ENCODE measurements at regions not wholly inside any gene's neighbourhood (a gene's known extent, or its start where the extent isn't known, plus 50 kb on each side); places are given as distances from the start of the nearest gene placed in this dataset.

DNA sequence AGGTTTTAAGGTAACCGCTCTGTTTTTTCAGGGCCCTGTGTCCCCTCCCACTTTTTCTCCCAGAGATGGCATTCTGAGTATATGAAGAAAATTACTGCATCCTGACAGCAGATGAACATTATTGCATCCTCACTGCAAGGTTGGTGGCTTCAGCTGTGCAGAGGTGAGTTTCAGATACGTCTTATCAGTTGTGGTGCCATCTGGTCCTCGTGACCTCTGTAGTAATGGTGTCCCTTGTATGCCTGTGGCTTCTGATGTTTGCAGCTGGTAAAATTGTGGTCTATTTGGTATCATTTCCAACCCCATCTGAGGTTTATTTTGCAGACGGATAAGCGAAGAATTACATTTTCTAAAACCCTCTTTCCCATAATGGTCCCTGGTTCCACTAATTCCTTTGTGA is 417.0 kb downstream of the HS3ST3B1 start:
- no peak overlapping the region for H3K4me3 ChIP-seq (ENCODE audit: low read depth in 1 of 2, low read length in 2 of 2)
- no peaks in the 10 kb centered on the region for H3K36me3 ChIP-seq (ENCODE audit: control insufficient read depth in 1 of 2, insufficient read depth in 2 of 2, low read length in 2 of 2)
- no peak overlapping the region for H3K27ac ChIP-seq (ENCODE audit: low read depth, low read length)
- peaks cover 0 to 8% of the 10 kb centered on the region in 2 donors for H3K9me3 ChIP-seq (ENCODE audit: control insufficient read depth in 1 of 2, low read length in 2 of 2)
- no peak overlapping the region for H3K9ac ChIP-seq (ENCODE audit: low read depth in 1 of 2, low read length in 2 of 2)
- H3K27me3 ChIP-seq (ENCODE audit: control insufficient read depth in 1 of 2, insufficient read depth in 2 of 2, low read length in 2 of 2): no peaks in the 10 kb centered on the region
- no peaks in the 10 kb centered on the region for H3K4me1 ChIP-seq (ENCODE audit: control insufficient read depth in 1 of 2, insufficient read depth in 2 of 2, low read length in 2 of 2)

- H3K9ac ChIP-seq (ENCODE audit: low read depth in 1 of 2, low read length in 2 of 2): no peak overlapping the region
- H3K4me3 ChIP-seq (ENCODE audit: low read depth in 1 of 2, low read length in 2 of 2): no peak overlapping the region
- H3K27ac ChIP-seq (ENCODE audit: low read depth, low read length): no peak overlapping the region
- H3K27me3 ChIP-seq (ENCODE audit: control insufficient read depth in 1 of 2, insufficient read depth in 2 of 2, low read length in 2 of 2): no peaks in the 10 kb centered on the region
- no peaks in the 10 kb centered on the region for H3K4me1 ChIP-seq (ENCODE audit: control insufficient read depth in 1 of 2, insufficient read depth in 2 of 2, low read length in 2 of 2)
- no peaks in the 10 kb centered on the region for H3K36me3 ChIP-seq (ENCODE audit: control insufficient read depth in 1 of 2, insufficient read depth in 2 of 2, low read length in 2 of 2)
- peaks cover 0 to 8% of the 10 kb centered on the region in 2 donors for H3K9me3 ChIP-seq (ENCODE audit: control insufficient read depth in 1 of 2, low read length in 2 of 2)
These were observed 414.7 kb downstream of the HS3ST3B1 start for GRCh38 chr17:14715561-14715960.

DNA sequence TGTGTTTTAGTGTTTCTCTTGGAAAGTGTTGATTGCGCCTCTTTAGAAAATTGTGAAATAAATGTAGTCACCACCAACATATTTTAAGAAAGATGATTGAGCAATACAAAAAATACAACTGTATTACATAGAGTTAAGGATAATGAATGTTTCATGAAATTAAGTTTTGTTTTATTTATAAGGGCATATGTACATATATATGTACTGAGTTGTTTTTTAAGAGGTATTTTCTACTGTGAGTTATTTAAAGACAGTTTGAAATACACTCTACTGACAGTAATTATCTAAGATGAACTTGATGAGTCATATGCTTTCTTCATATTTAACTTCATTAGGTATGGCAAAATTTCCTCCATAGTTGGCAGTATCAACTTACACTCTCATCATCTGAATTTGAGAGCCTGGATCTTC is 411.7 kb downstream of the HS3ST3B1 start:
- H3K9me3 ChIP-seq (ENCODE audit: control insufficient read depth in 1 of 2, low read length in 2 of 2): no peaks in the 10 kb centered on the region

GRCh38 chr17:14704121-14704520 is 403.2 kb downstream of the HS3ST3B1 start:
- Histone ChIP-seq H3K9ac (ENCODE audit: low read depth in 1 of 2, low read length in 2 of 2) (no peak overlapping the region), H3K27me3 (ENCODE audit: control insufficient read depth in 1 of 2, insufficient read depth in 2 of 2, low read length in 2 of 2) (no peaks in the 10 kb centered on the region), H3K27ac (ENCODE audit: low read depth, low read length) (no peak overlapping the region), H3K4me3 (ENCODE audit: low read depth in 1 of 2, low read length in 2 of 2) (no peak overlapping the region), H3K9me3 (ENCODE audit: control insufficient read depth in 1 of 2, low read length in 2 of 2) (peaks cover 0 to 5% of the 10 kb centered on the region in 2 donors), H3K4me1 (ENCODE audit: control insufficient read depth in 1 of 2, insufficient read depth in 2 of 2, low read length in 2 of 2) (no peaks in the 10 kb centered on the region), H3K36me3 (ENCODE audit: control insufficient read depth in 1 of 2, insufficient read depth in 2 of 2, low read length in 2 of 2) (no peaks in the 10 kb centered on the region)

More for the DNA sequence above, 411.7 kb downstream of the HS3ST3B1 start:
- no peaks in the 10 kb centered on the region for H3K4me1 ChIP-seq (ENCODE audit: control insufficient read depth in 1 of 2, insufficient read depth in 2 of 2, low read length in 2 of 2)
- H3K27me3 ChIP-seq (ENCODE audit: control insufficient read depth in 1 of 2, insufficient read depth in 2 of 2, low read length in 2 of 2): no peaks in the 10 kb centered on the region
- no peak overlapping the region for H3K27ac ChIP-seq (ENCODE audit: low read depth, low read length)
- no peaks in the 10 kb centered on the region for H3K36me3 ChIP-seq (ENCODE audit: control insufficient read depth in 1 of 2, insufficient read depth in 2 of 2, low read length in 2 of 2)
- no peak overlapping the region for H3K4me3 ChIP-seq (ENCODE audit: low read depth in 1 of 2, low read length in 2 of 2)
- H3K9ac ChIP-seq (ENCODE audit: low read depth in 1 of 2, low read length in 2 of 2): no peak overlapping the region

- H3K4me3 ChIP-seq (ENCODE audit: low read depth in 1 of 2, low read length in 2 of 2): no peak overlapping the region
- no peaks in the 10 kb centered on the region for H3K4me1 ChIP-seq (ENCODE audit: control insufficient read depth in 1 of 2, insufficient read depth in 2 of 2, low read length in 2 of 2)
- H3K9ac ChIP-seq (ENCODE audit: low read depth in 1 of 2, low read length in 2 of 2): no peak overlapping the region
- peaks cover 0 to 5% of the 10 kb centered on the region in 2 donors for H3K9me3 ChIP-seq (ENCODE audit: control insufficient read depth in 1 of 2, low read length in 2 of 2)
- no peaks in the 10 kb centered on the region for H3K36me3 ChIP-seq (ENCODE audit: control insufficient read depth in 1 of 2, insufficient read depth in 2 of 2, low read length in 2 of 2)
- H3K27ac ChIP-seq (ENCODE audit: low read depth, low read length): no peak overlapping the region
- H3K27me3 ChIP-seq (ENCODE audit: control insufficient read depth in 1 of 2, insufficient read depth in 2 of 2, low read length in 2 of 2): no peaks in the 10 kb centered on the region
These were observed 401.0 kb downstream of the HS3ST3B1 start for GRCh38 chr17:14701886-14702285.

DNA sequence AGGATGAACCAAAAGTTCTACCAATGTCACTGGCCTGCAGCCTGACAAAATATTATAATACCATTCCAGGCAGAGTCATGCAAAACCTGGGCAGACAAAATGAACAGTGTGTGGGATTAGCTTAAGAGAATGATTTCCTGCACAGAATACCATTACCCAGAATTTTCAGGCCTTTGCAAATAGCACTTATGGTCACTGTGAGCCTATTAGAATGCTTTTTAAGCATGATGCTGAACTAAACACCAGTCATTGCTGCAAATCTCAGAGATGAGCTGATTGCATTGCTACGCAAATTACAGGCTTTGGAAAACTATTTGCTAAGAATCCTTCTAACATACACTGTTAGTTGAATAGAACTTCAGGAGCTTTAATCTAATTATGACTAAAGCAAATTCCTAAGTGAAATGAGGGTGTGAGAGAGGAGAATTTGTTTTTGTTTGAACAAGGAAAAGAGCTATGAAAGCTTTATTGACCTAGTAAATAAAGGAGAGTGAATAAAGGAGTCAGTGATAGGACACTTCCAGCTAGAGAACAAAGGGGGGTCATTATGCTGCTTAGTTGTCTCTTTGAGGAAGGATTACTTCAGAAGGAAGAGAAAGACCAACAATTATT is 398.8 kb downstream of the HS3ST3B1 start:
- peaks cover 0 to 5% of the 10 kb centered on the region in 2 donors for H3K9me3 ChIP-seq (ENCODE audit: control insufficient read depth in 1 of 2, low read length in 2 of 2)

DNA sequence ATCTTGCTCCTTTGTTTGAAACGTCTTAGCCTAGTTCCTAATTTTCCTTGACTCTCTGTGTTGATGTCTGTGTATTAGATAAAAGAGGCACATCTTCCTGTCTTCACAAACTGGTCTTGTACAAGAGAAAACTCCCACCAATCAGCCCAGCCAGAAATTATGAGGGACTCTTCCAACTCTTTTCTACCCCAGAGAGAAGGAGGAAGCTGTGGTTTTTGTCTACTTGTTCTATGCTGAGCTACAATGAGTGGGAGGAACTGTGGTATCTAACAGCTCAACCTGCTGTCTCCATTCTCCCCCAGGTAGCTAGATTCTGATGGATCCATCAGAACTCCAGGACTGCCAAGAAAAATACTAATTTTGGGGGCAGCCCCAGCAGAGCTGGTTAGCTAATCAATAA is 392.5 kb downstream of the HS3ST3B1 start:
- Histone ChIP-seq H3K9ac (ENCODE audit: low read depth in 1 of 2, low read length in 2 of 2) (no peak overlapping the region), H3K27ac (ENCODE audit: low read depth, low read length) (no peak overlapping the region), H3K4me3 (ENCODE audit: low read depth in 1 of 2, low read length in 2 of 2) (no peak overlapping the region), H3K27me3 (ENCODE audit: control insufficient read depth in 1 of 2, insufficient read depth in 2 of 2, low read length in 2 of 2) (no peaks in the 10 kb centered on the region), H3K4me1 (ENCODE audit: control insufficient read depth in 1 of 2, insufficient read depth in 2 of 2, low read length in 2 of 2) (no peaks in the 10 kb centered on the region), H3K9me3 (ENCODE audit: control insufficient read depth in 1 of 2, low read length in 2 of 2) (no peaks in the 10 kb centered on the region), H3K36me3 (ENCODE audit: control insufficient read depth in 1 of 2, insufficient read depth in 2 of 2, low read length in 2 of 2) (no peaks in the 10 kb centered on the region)

More for the DNA sequence above, 398.8 kb downstream of the HS3ST3B1 start:
- no peak overlapping the region for H3K27ac ChIP-seq (ENCODE audit: low read depth, low read length)
- H3K27me3 ChIP-seq (ENCODE audit: control insufficient read depth in 1 of 2, insufficient read depth in 2 of 2, low read length in 2 of 2): no peaks in the 10 kb centered on the region
- H3K4me3 ChIP-seq (ENCODE audit: low read depth in 1 of 2, low read length in 2 of 2): no peak overlapping the region
- no peaks in the 10 kb centered on the region for H3K36me3 ChIP-seq (ENCODE audit: control insufficient read depth in 1 of 2, insufficient read depth in 2 of 2, low read length in 2 of 2)
- no peak overlapping the region for H3K9ac ChIP-seq (ENCODE audit: low read depth in 1 of 2, low read length in 2 of 2)
- H3K4me1 ChIP-seq (ENCODE audit: control insufficient read depth in 1 of 2, insufficient read depth in 2 of 2, low read length in 2 of 2): no peaks in the 10 kb centered on the region

GRCh38 chr17:14690704-14691103 is 389.8 kb downstream of the HS3ST3B1 start:
- Histone ChIP-seq H3K4me1 (ENCODE audit: control insufficient read depth in 1 of 2, insufficient read depth in 2 of 2, low read length in 2 of 2) (no peaks in the 10 kb centered on the region), H3K9me3 (ENCODE audit: control insufficient read depth in 1 of 2, low read length in 2 of 2) (no peaks in the 10 kb centered on the region), H3K27ac (ENCODE audit: low read depth, low read length) (no peak overlapping the region), H3K9ac (ENCODE audit: low read depth in 1 of 2, low read length in 2 of 2) (no peak overlapping the region), H3K4me3 (ENCODE audit: low read depth in 1 of 2, low read length in 2 of 2) (no peak overlapping the region), H3K27me3 (ENCODE audit: control insufficient read depth in 1 of 2, insufficient read depth in 2 of 2, low read length in 2 of 2) (no peaks in the 10 kb centered on the region), H3K36me3 (ENCODE audit: control insufficient read depth in 1 of 2, insufficient read depth in 2 of 2, low read length in 2 of 2) (no peaks in the 10 kb centered on the region)

DNA sequence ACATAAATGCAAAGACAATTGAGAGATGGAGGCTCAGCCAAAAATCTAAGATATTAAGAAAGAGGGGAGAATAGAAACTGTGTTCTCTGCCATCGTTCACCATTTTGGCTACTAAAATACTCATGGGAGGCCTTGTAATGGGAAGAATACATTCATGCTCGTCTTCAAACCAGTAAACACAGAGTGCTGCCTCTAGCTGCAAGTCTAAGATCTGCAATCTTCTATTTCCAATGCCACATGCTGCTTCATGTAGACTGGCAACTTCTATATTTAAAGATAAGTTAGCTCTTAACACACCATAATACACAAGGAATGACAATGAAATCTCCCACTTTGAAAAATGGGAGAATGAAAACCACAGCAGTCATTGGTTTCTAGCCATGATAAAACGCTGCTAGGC is 387.3 kb downstream of the HS3ST3B1 start:
- Histone ChIP-seq H3K36me3 (ENCODE audit: control insufficient read depth in 1 of 2, insufficient read depth in 2 of 2, low read length in 2 of 2) (no peaks in the 10 kb centered on the region), H3K9me3 (ENCODE audit: control insufficient read depth in 1 of 2, low read length in 2 of 2) (no peaks in the 10 kb centered on the region), H3K9ac (ENCODE audit: low read depth in 1 of 2, low read length in 2 of 2) (no peak overlapping the region), H3K27ac (ENCODE audit: low read depth, low read length) (no peak overlapping the region), H3K4me1 (ENCODE audit: control insufficient read depth in 1 of 2, insufficient read depth in 2 of 2, low read length in 2 of 2) (no peaks in the 10 kb centered on the region), H3K27me3 (ENCODE audit: control insufficient read depth in 1 of 2, insufficient read depth in 2 of 2, low read length in 2 of 2) (no peaks in the 10 kb centered on the region), H3K4me3 (ENCODE audit: low read depth in 1 of 2, low read length in 2 of 2) (no peak overlapping the region)

DNA sequence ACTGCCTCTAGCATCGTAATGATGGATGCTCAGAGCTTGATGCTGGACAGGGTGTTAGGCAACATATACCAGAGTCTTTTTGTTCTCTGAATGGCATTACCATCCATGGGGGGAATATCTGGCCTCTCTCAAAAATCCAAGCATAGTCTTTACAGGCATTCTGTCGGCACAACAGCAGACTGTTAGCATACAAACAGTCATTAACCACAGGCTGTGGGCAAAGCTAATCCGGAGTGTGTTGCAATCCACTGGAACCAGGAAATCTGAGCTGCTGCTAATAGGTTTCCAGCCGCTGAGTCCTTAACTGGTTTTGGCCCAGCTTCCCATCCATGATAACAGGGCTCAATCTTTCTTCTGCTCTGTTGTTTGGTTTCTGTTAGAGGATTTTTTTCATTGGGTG is 371.9 kb downstream of the HS3ST3B1 start:
- no peak overlapping the region for H3K9ac ChIP-seq (ENCODE audit: low read depth in 1 of 2, low read length in 2 of 2)
- no peaks in the 10 kb centered on the region for H3K4me1 ChIP-seq (ENCODE audit: control insufficient read depth in 1 of 2, insufficient read depth in 2 of 2, low read length in 2 of 2)
- peaks cover 0 to 7% of the 10 kb centered on the region in 2 donors for H3K9me3 ChIP-seq (ENCODE audit: control insufficient read depth in 1 of 2, low read length in 2 of 2)
- no peaks in the 10 kb centered on the region for H3K36me3 ChIP-seq (ENCODE audit: control insufficient read depth in 1 of 2, insufficient read depth in 2 of 2, low read length in 2 of 2)
- no peak overlapping the region for H3K4me3 ChIP-seq (ENCODE audit: low read depth in 1 of 2, low read length in 2 of 2)
- H3K27ac ChIP-seq (ENCODE audit: low read depth, low read length): no peak overlapping the region
- H3K27me3 ChIP-seq (ENCODE audit: control insufficient read depth in 1 of 2, insufficient read depth in 2 of 2, low read length in 2 of 2): no peaks in the 10 kb centered on the region

GRCh38 chr17:14670861-14671260 is 370.0 kb downstream of the HS3ST3B1 start:
- no peaks in the 10 kb centered on the region for H3K27me3 ChIP-seq (ENCODE audit: control insufficient read depth in 1 of 2, insufficient read depth in 2 of 2, low read length in 2 of 2)
- H3K4me3 ChIP-seq (ENCODE audit: low read depth in 1 of 2, low read length in 2 of 2): no peak overlapping the region
- H3K9ac ChIP-seq (ENCODE audit: low read depth in 1 of 2, low read length in 2 of 2): no peak overlapping the region
- H3K27ac ChIP-seq (ENCODE audit: low read depth, low read length): no peak overlapping the region
- no peaks in the 10 kb centered on the region for H3K4me1 ChIP-seq (ENCODE audit: control insufficient read depth in 1 of 2, insufficient read depth in 2 of 2, low read length in 2 of 2)
- H3K36me3 ChIP-seq (ENCODE audit: control insufficient read depth in 1 of 2, insufficient read depth in 2 of 2, low read length in 2 of 2): no peaks in the 10 kb centered on the region
- peaks cover 0 to 7% of the 10 kb centered on the region in 2 donors for H3K9me3 ChIP-seq (ENCODE audit: control insufficient read depth in 1 of 2, low read length in 2 of 2)
